ENCODE measurements at regions not wholly inside any gene's neighbourhood (a gene's known extent, or its start where the extent isn't known, plus 50 kb on each side); places are given as distances from the start of the nearest gene placed in this dataset.

DNA sequence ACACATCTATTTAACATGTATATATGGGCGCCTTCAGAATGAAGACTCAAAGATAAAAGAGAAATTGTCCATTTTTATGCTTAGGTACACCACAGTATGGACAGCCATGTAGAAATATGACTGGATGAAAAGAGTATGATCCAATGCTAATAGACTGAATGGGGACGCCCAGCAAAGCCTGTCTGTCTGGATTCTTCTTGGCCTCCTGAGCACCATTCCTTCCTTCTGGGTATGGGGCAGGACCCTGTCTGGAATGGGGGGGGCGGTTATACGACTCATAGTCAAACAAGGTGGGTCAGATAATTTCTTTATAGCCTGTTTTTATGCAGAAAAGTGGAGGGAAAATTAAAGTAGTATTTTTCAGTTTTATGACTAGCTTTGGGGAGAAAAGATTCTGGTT, 81.2 kb upstream of the ABCD3 start:
- Mint-ChIP-seq H3K27ac (ENCODE audit: unreplicated experiment) (no peak overlapping the region), H3K4me1 (no peaks in the 10 kb centered on the region)

GRCh38 chr1:94335950-94336349, 82.2 kb upstream of the ABCD3 start:
- Mint-ChIP-seq H3K9me3 (no peaks in the 10 kb centered on the region), H3K27ac (ENCODE audit: unreplicated experiment) (no peak overlapping the region), H3K27me3 (ENCODE audit: low read depth) (peaks cover 8% of the 10 kb centered on the region), H3K4me3 (no peak overlapping the region), H3K36me3 (ENCODE audit: low read depth) (no peaks in the 10 kb centered on the region), H3K4me1 (no peaks in the 10 kb centered on the region)
- TF ChIP-seq CTCF (conservative IDR thresholded peaks at IDR 0.05) = peak; percentile 95
- DNase-seq (ENCODE audit: low read depth, low spot score) = peak; percentile 55

More for the DNA sequence above, 81.2 kb upstream of the ABCD3 start:
- Mint-ChIP-seq H3K36me3 (ENCODE audit: low read depth) (no peaks in the 10 kb centered on the region), H3K27me3 (ENCODE audit: low read depth) (peaks cover 13% of the 10 kb centered on the region), H3K4me3 (no peak overlapping the region), H3K9me3 (no peaks in the 10 kb centered on the region)
- no peak for TF ChIP-seq CTCF (conservative IDR thresholded peaks at IDR 0.05)
- DNase-seq (ENCODE audit: low read depth, low spot score) = no peak

DNA sequence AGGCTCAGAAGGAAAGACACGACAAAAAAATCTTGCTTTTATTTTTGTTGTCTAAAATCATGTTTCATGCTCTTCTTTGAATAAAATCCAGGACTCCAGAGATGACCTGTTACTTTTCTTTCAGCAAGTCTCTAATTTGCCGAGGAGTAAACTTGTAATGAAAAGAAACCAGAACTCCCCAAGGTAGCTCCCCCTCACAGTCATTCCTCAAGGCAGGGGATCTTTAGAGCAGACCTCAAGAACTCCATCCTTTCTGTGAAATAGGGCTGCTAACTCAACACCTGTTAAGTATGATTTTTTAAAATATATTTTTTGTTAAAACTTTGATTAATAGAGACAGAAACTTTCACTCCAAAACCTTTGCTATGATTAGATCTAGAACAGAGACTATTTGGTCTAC, 82.7 kb upstream of the ABCD3 start:
- peaks cover 8% of the 10 kb centered on the region for H3K27me3 Mint-ChIP-seq (ENCODE audit: low read depth)
- no peak overlapping the region for H3K27ac Mint-ChIP-seq (ENCODE audit: unreplicated experiment)
- DNase-seq (ENCODE audit: low read depth, low spot score) = no peak
- H3K9me3 Mint-ChIP-seq = no peaks in the 10 kb centered on the region
- no peak for TF ChIP-seq CTCF (conservative IDR thresholded peaks at IDR 0.05)
- no peak overlapping the region for H3K4me3 Mint-ChIP-seq
- no peaks in the 10 kb centered on the region for H3K36me3 Mint-ChIP-seq (ENCODE audit: low read depth)
- no peaks in the 10 kb centered on the region for H3K4me1 Mint-ChIP-seq

DNA sequence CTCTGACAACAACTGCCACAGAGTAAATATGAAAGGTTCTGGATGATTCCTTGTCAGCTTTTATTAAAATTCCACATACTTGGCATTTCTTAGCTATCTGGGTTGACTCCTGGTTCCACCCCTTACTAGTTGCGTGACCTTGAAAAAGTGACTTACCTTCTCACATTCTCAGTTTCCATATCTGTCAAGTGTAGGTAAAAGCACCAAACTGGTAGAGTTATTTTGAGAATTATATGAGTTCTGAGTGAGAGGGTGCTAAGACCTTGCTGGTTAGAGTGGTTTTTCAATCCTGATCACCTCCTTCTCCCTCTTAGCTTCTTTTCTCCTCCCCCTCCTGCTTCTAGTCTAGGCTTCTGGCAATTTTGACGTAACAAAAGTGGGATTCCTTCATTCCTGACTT, 83.4 kb upstream of the ABCD3 start:
- Mint-ChIP-seq H3K27ac (ENCODE audit: unreplicated experiment) (no peak overlapping the region), H3K9me3 (no peaks in the 10 kb centered on the region)

GRCh38 chr1:94332952-94333351, 85.2 kb upstream of the ABCD3 start:
- peaks cover 4% of the 10 kb centered on the region for H3K4me1 Mint-ChIP-seq
- no peaks in the 10 kb centered on the region for H3K36me3 Mint-ChIP-seq (ENCODE audit: low read depth)
- no peak for TF ChIP-seq CTCF (conservative IDR thresholded peaks at IDR 0.05)
- H3K27ac Mint-ChIP-seq (ENCODE audit: unreplicated experiment) = no peak overlapping the region
- no peaks in the 10 kb centered on the region for H3K9me3 Mint-ChIP-seq
- DNase-seq (ENCODE audit: low read depth, low spot score) = no peak
- H3K4me3 Mint-ChIP-seq = no peak overlapping the region
- H3K27me3 Mint-ChIP-seq (ENCODE audit: low read depth) = no peaks in the 10 kb centered on the region

More for the DNA sequence above, 83.4 kb upstream of the ABCD3 start:
- TF ChIP-seq CTCF (conservative IDR thresholded peaks at IDR 0.05) = no peak
- Mint-ChIP-seq H3K4me3 (no peak overlapping the region), H3K36me3 (ENCODE audit: low read depth) (no peaks in the 10 kb centered on the region), H3K4me1 (no peaks in the 10 kb centered on the region), H3K27me3 (ENCODE audit: low read depth) (peaks cover 5% of the 10 kb centered on the region)
- no peak for DNase-seq (ENCODE audit: low read depth, low spot score)

- H3K4me1 Mint-ChIP-seq = peaks cover 9% of the 10 kb centered on the region
- H3K27ac Mint-ChIP-seq (ENCODE audit: unreplicated experiment) = no peak overlapping the region
- H3K36me3 Mint-ChIP-seq (ENCODE audit: low read depth) = no peaks in the 10 kb centered on the region
- TF ChIP-seq CTCF (conservative IDR thresholded peaks at IDR 0.05) = no peak
- H3K27me3 Mint-ChIP-seq (ENCODE audit: low read depth) = no peaks in the 10 kb centered on the region
- H3K9me3 Mint-ChIP-seq = no peaks in the 10 kb centered on the region
- H3K4me3 Mint-ChIP-seq = no peak overlapping the region
- no peak for DNase-seq (ENCODE audit: low read depth, low spot score)
Measured at GRCh38 chr1:94332516-94332915, 85.7 kb upstream of the ABCD3 start.
